ENCODE measurements at regions not wholly inside any gene's neighbourhood (a gene's known extent, or its start where the extent isn't known, plus 50 kb on each side); places are given as distances from the start of the nearest gene placed in this dataset.

DNA sequence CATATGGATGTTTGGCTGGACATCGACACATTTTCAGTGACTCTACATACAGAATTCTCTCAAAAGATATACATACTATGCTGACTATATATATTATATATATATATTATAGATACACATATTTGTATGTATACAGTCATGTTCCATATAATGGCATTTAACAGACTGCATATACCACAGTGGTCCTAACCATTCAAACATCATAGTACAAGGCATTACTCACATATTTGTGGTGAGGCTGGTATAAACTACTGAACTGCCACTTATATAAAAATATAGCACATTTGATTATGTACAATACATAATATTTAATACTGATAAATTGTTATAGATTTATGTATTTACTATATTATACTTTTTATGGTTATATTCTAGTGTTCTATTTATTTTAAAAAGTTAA lies 168.5 kb downstream of the IL15 start:
- intact Hi-C loops (cut with micrococcal nuclease; ENCODE audit: unreplicated experiment) (no loop called here), in situ Hi-C loops (cut with HindIII; ENCODE audit: extremely low pct_ligation_motif_present, low pct_unique_long_range_greater_than_20kb) (no loop called here)
- Histone ChIP-seq H3K9me3 (ENCODE audit: low read length) (no peaks in the 10 kb centered on the region), H3K4me3 (replicated peaks in 1 of 3; ENCODE audit: insufficient read depth in 1 of 3, low read depth in 2 of 3, low read length in 3 of 3) (no peak overlapping the region), H3K79me2 (ENCODE audit: insufficient read depth, low read length) (no peaks in the 10 kb centered on the region), H3K27me3 (ENCODE audit: control insufficient read depth in 1 of 2, insufficient read depth in 2 of 2, low read length in 2 of 2) (no peaks in the 10 kb centered on the region), H4K20me1 (ENCODE audit: insufficient read depth, low read length) (no peaks in the 10 kb centered on the region), H3K4me1 (ENCODE audit: insufficient read depth, low read length) (no peaks in the 10 kb centered on the region), H3K27ac (ENCODE audit: extremely low read length, insufficient read depth, low read length) (no peak overlapping the region), H3K9ac (ENCODE audit: insufficient read depth, low read depth, low read length) (no peak overlapping the region), H2AFZ (ENCODE audit: low read length) (no peak overlapping the region), H3K4me2 (ENCODE audit: low read depth, low read length) (no peak overlapping the region), H3K36me3 (replicated peaks in 1 of 2; ENCODE audit: control insufficient read depth in 1 of 2, insufficient read depth in 2 of 2, low read length in 2 of 2) (no peaks in the 10 kb centered on the region)
- DNase-seq (ENCODE audit: low spot score) (no peak), ATAC-seq (no peak), FAIRE-seq (no peak)
- ChIA-PET POLR2A (no interaction called here), CTCF (ENCODE audit: low intra/inter-chr PET ratio, low total read pairs) (no interaction called here)
- BruUV-seq (replicated peaks), result no TSS peak
- TF ChIP-seq NR2F6 (IDR thresholded peaks at IDR 0.05) (no peak), NR2F6 (CRISPR knock-in tag; IDR thresholded peaks at IDR 0.05) (no peak), EZH2 (conservative IDR thresholded peaks at IDR 0.05; ENCODE audit: low read depth, low read length) (no peak), ZNF34 (CRISPR knock-in tag; IDR thresholded peaks at IDR 0.05; ENCODE audit: borderline replicate concordance) (no peak), ZFYVE20 (CRISPR knock-in tag; IDR thresholded peaks at IDR 0.05; ENCODE audit: borderline replicate concordance, low read depth) (no peak), SMARCC2 (IDR thresholded peaks at IDR 0.05) (no peak), ZBTB1 (CRISPR knock-in tag; IDR thresholded peaks at IDR 0.05; ENCODE audit: borderline replicate concordance) (no peak), HMG20B (CRISPR knock-in tag; conservative IDR thresholded peaks at IDR 0.05) (no peak), ZNF160 (CRISPR knock-in tag; IDR thresholded peaks at IDR 0.05) (no peak), NCOA2 (CRISPR knock-in tag; IDR thresholded peaks at IDR 0.05) (no peak), ZZZ3 (CRISPR knock-in tag; IDR thresholded peaks at IDR 0.05; ENCODE audit: borderline replicate concordance) (no peak), ZSCAN20 (CRISPR knock-in tag; IDR thresholded peaks at IDR 0.05; ENCODE audit: borderline replicate concordance) (no peak), ARNTL (CRISPR knock-in tag; IDR thresholded peaks at IDR 0.05) (no peak)
- TF ChIP-seq, protein P1, sequence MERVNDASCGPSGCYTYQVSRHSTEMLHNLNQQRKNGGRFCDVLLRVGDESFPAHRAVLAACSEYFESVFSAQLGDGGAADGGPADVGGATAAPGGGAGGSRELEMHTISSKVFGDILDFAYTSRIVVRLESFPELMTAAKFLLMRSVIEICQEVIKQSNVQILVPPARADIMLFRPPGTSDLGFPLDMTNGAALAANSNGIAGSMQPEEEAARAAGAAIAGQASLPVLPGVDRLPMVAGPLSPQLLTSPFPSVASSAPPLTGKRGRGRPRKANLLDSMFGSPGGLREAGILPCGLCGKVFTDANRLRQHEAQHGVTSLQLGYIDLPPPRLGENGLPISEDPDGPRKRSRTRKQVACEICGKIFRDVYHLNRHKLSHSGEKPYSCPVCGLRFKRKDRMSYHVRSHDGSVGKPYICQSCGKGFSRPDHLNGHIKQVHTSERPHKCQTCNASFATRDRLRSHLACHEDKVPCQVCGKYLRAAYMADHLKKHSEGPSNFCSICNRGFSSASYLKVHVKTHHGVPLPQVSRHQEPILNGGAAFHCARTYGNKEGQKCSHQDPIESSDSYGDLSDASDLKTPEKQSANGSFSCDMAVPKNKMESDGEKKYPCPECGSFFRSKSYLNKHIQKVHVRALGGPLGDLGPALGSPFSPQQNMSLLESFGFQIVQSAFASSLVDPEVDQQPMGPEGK (CRISPR knock-in tag; IDR thresholded peaks at IDR 0.05), result no peak
- 4% methylated on average over 1 of the region's 1 CpG for WGBS (ENCODE audit: low lambda C conversion rate)
